ENCODE measurements at regions not wholly inside any gene's neighbourhood (a gene's known extent, or its start where the extent isn't known, plus 50 kb on each side); places are given as distances from the start of the nearest gene placed in this dataset.

DNA sequence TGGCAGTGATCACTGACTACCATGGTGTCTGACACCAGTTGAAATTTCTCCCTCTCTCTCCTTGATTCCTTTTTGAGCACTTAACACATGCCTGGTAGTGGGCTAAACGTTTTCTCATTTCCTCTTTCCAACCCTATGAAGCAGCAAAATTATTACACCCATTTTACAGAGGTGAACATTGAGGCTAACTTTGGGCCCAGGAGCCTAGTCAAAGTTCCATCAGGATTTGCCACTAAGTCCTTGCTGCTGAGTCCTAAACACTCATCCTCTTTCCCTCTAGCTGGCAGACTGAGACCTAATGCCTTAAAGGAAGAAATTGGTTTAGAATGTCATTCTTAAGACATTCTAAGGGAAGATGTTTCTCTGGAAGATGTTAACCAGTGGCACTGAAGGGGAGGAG, 74.7 kb upstream of the IRX3 start:
- TF ChIP-seq EZH2 (IDR thresholded peaks at IDR 0.05; ENCODE audit: insufficient read depth, poor library complexity, severe bottlenecking) (no peak), EZH2phosphoT487 (IDR thresholded peaks at IDR 0.05; ENCODE audit: insufficient read depth, low read depth) (no peak)

All from GM23248 (cell line).